Fibroblast of lung (primary cell): ENCODE measurements at regions not wholly inside any gene's neighbourhood (a gene's known extent, or its start where the extent isn't known, plus 50 kb on each side); places are given as distances from the start of the nearest gene placed in this dataset.

Experiments
- DNase-seq, 2 donors: peaks; one replicate each; pipeline versions ENCODE4 v3.0.0 to v3.0.0-alpha.2; 2010; ENCODE audit warnings: low read depth in 2 of 2
- H2AFZ ChIP-seq: 2 replicates; pipeline ENCODE4 v1.5.1; 2012; ENCODE audit warnings: low read length, control low read depth, inconsistent platforms
- H3K27ac ChIP-seq: 2 replicates; pipeline ENCODE4 v1.5.1; 2011; ENCODE audit warnings: low read length, control low read depth; ENCODE audit not compliant: insufficient read depth
- H3K27me3 ChIP-seq: 2 replicates; pipeline ENCODE4 v1.5.1; 2011; ENCODE audit warnings: mild to moderate bottlenecking, low read length; ENCODE audit not compliant: control insufficient read depth, insufficient read depth
- H3K36me3 ChIP-seq: 2 replicates; pipeline ENCODE4 v1.5.1; 2011; ENCODE audit warnings: low read length; ENCODE audit not compliant: control insufficient read depth, insufficient read depth
- H3K4me1 ChIP-seq: 2 replicates; pipeline ENCODE4 v1.5.1; 2011; ENCODE audit warnings: low read length; ENCODE audit not compliant: control insufficient read depth, insufficient read depth; ENCODE audit errors: extremely low read depth
- H3K4me2 ChIP-seq: 2 replicates; pipeline ENCODE4 v1.5.1; 2011; ENCODE audit warnings: low read length, control low read depth; ENCODE audit not compliant: insufficient read depth; ENCODE audit errors: extremely low read depth
- H3K4me3 ChIP-seq, 4 experiments: fragments of 200-600 bp in 1 of 4; sonication (generic) in 1 of 4; replicated peaks in 1 of 4; 2 replicates each; pipeline ENCODE4 v1.5.1; 2011 to 2016; ENCODE audit warnings: low read length in 4 of 4, low read depth in 3 of 4, mild to moderate bottlenecking in 3 of 4, control low read depth in 2 of 4, inconsistent platforms in 1 of 4, mixed read lengths in 1 of 4; ENCODE audit not compliant: insufficient read depth in 1 of 4; ENCODE audit errors: control extremely low read depth in 1 of 4
- H3K79me2 ChIP-seq: 2 replicates; pipeline ENCODE4 v1.5.1; 2012; ENCODE audit warnings: mild to moderate bottlenecking, low read length, inconsistent platforms; ENCODE audit not compliant: control insufficient read depth, insufficient read depth
- H3K9ac ChIP-seq: 2 replicates; pipeline ENCODE4 v1.5.1; 2011; ENCODE audit warnings: mild to moderate bottlenecking, low read length, control low read depth; ENCODE audit not compliant: insufficient read depth
- H3K9me3 ChIP-seq: 2 replicates; pipeline ENCODE4 v1.5.1; 2012; ENCODE audit warnings: low read depth, low read length; ENCODE audit not compliant: control insufficient read depth, insufficient read depth
- H4K20me1 ChIP-seq: 2 replicates; pipeline ENCODE4 v1.5.1; 2011; ENCODE audit warnings: low read length; ENCODE audit not compliant: control insufficient read depth, insufficient read depth; ENCODE audit errors: extremely low read depth
- CTCF ChIP-seq, 2 donors: IDR thresholded peaks in 1 of 2; conservative IDR thresholded peaks in 1 of 2; 1 replicate in 1 of 2; 2 replicates in 1 of 2; pipeline ENCODE4 v1.5.1; 2011 to 2012; ENCODE audit warnings: low read length in 2 of 2, control low read depth in 1 of 2, inconsistent platforms in 1 of 2, low read depth in 1 of 2, mild to moderate bottlenecking in 1 of 2
- EZH2 ChIP-seq: IDR thresholded peaks from 2 replicates; pipeline ENCODE4 v1.5.1; 2012; ENCODE audit warnings: low read length, control low read depth, mild to moderate bottlenecking; ENCODE audit errors: missing control alignments

- no peaks in the 10 kb centered on the region for H3K79me2 ChIP-seq
- no peak overlapping the region for H3K9ac ChIP-seq
- no peaks in the 10 kb centered on the region for H3K36me3 ChIP-seq
- no peak overlapping the region for H3K4me2 ChIP-seq
- H3K27ac ChIP-seq = no peak overlapping the region
- no peak overlapping the region for H2AFZ ChIP-seq
- no peaks in the 10 kb centered on the region for H3K27me3 ChIP-seq
- DNase-seq = no peak
- H3K4me3 ChIP-seq = no peak overlapping the region
- no peaks in the 10 kb centered on the region for H4K20me1 ChIP-seq
- TF ChIP-seq EZH2 (no peak), CTCF (conservative IDR thresholded peaks at IDR 0.05 in 1 of 2, IDR thresholded peaks at IDR 0.05 in 1 of 2; ENCODE audit: low read depth in 1 of 2, low read length in 2 of 2) (no peak)
- H3K9me3 ChIP-seq = no peaks in the 10 kb centered on the region
- H3K4me1 ChIP-seq = peaks cover 11% of the 10 kb centered on the region
Observed at GRCh38 chr6:139565591-139565990, 191.1 kb upstream of the CITED2 start.

- Histone ChIP-seq H3K27ac (no peak overlapping the region), H2AFZ (no peak overlapping the region), H3K79me2 (no peaks in the 10 kb centered on the region), H3K36me3 (no peaks in the 10 kb centered on the region), H3K4me2 (no peak overlapping the region), H3K9ac (no peak overlapping the region), H3K9me3 (no peaks in the 10 kb centered on the region), H3K4me3 (no peak overlapping the region), H4K20me1 (no peaks in the 10 kb centered on the region), H3K27me3 (no peaks in the 10 kb centered on the region), H3K4me1 (no peaks in the 10 kb centered on the region)
- TF ChIP-seq CTCF (conservative IDR thresholded peaks at IDR 0.05 in 1 of 2, IDR thresholded peaks at IDR 0.05 in 1 of 2; ENCODE audit: low read depth in 1 of 2, low read length in 2 of 2) (no peak), EZH2 (no peak)
- DNase-seq = no peak
Observed at GRCh38 chr6:139557547-139557946, 183.1 kb upstream of the CITED2 start.

DNA sequence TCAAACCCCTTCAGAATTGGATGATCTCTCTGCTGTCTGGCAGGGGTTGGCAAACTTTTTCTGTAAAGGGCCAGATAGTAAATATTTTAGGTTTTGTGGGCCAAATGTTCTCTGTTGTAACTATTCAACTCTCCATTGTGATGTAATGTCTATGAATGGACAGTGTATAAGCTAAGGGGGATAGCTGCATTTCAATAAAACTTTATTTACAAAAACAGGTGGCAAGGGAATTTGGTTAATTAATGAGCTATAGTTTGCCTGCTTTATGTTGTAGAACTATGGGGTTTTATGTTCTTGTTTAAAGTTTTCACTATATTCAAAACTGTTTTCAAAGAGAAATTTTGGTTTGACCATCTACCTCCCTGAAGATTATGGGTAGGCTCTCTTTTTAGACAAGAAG lies 182.1 kb upstream of the CITED2 start:
- no peaks in the 10 kb centered on the region for H3K4me1 ChIP-seq
- no peak for TF ChIP-seq EZH2
- TF ChIP-seq CTCF (conservative IDR thresholded peaks at IDR 0.05 in 1 of 2, IDR thresholded peaks at IDR 0.05 in 1 of 2; ENCODE audit: low read depth in 1 of 2, low read length in 2 of 2) = no peak
- no peak overlapping the region for H3K4me3 ChIP-seq
- no peak for DNase-seq
- no peak overlapping the region for H3K9ac ChIP-seq
- no peaks in the 10 kb centered on the region for H4K20me1 ChIP-seq
- H3K4me2 ChIP-seq = no peak overlapping the region
- H3K36me3 ChIP-seq = no peaks in the 10 kb centered on the region
- H3K9me3 ChIP-seq = no peaks in the 10 kb centered on the region
- H2AFZ ChIP-seq = no peak overlapping the region
- H3K27ac ChIP-seq = no peak overlapping the region
- no peaks in the 10 kb centered on the region for H3K79me2 ChIP-seq
- H3K27me3 ChIP-seq = no peaks in the 10 kb centered on the region
